CD8-positive, alpha-beta memory T cell (primary cell): ENCODE measurements at regions not wholly inside any gene's neighbourhood (a gene's known extent, or its start where the extent isn't known, plus 50 kb on each side); places are given as distances from the start of the nearest gene placed in this dataset.

ENCODE experiments used
- CTCF ChIA-PET: fragments of 350-600 bp; sonication (Branson Sonifier 250); formaldehyde crosslinking; loops from one replicate; lab custom pipeline; 2021; ENCODE audit warnings: antibody characterized with exemption; lab: Charles Lee
- POLR2A ChIA-PET: fragments of 350-600 bp; sonication (Branson Sonifier 250); formaldehyde crosslinking; loops from one replicate; lab custom pipeline; 2021; ENCODE audit warnings: antibody characterized with exemption; lab: Charles Lee
- DNase-seq, 5 donors: peaks; one replicate each; pipeline versions ENCODE4 v3.0.0 to v3.0.0-alpha.2; 2020 to 2022; ENCODE audit warnings: mixed read lengths in 1 of 5
- H3K27ac ChIP-seq: one replicate; pipeline ENCODE4 v1.7.0; 2013; ENCODE audit warnings: low read depth, mild to moderate bottlenecking, low read length, moderate library complexity
- H3K27me3 ChIP-seq: 2 replicates; pipeline ENCODE4 v1.7.0; 2013; ENCODE audit warnings: low read length, mild to moderate bottlenecking; ENCODE audit not compliant: insufficient read depth, poor library complexity, severe bottlenecking
- H3K36me3 ChIP-seq: 2 replicates; pipeline ENCODE4 v1.7.0; 2013; ENCODE audit warnings: mild to moderate bottlenecking, low read length, moderate library complexity; ENCODE audit not compliant: insufficient read depth
- H3K4me1 ChIP-seq: 2 replicates; pipeline ENCODE4 v1.7.0; 2013; ENCODE audit warnings: mild to moderate bottlenecking, low read length, moderate library complexity; ENCODE audit not compliant: insufficient read depth
- H3K4me3 ChIP-seq: 2 replicates; pipeline ENCODE4 v1.7.0; 2013; ENCODE audit warnings: mild to moderate bottlenecking, low read length
- H3K9me3 ChIP-seq: 2 replicates; pipeline ENCODE4 v1.7.0; 2013; ENCODE audit warnings: mild to moderate bottlenecking, low read length
- H3K27ac Mint-ChIP-seq, 8 donors: one replicate each; pipeline ENCODE4 v1.8.0; 2020 to 2021; ENCODE audit warnings: mixed read lengths in 8 of 8, mild to moderate bottlenecking in 6 of 8, inconsistent platforms in 3 of 8, moderate library complexity in 3 of 8
- H3K27me3 Mint-ChIP-seq, 2 donors: one replicate each; pipeline ENCODE4 v1.8.0; 2020 to 2021; ENCODE audit warnings: mixed read lengths in 2 of 2, mild to moderate bottlenecking in 1 of 2, moderate library complexity in 1 of 2
- H3K36me3 Mint-ChIP-seq, 3 donors: one replicate each; pipeline ENCODE4 v1.8.0; 2020 to 2021; ENCODE audit warnings: mixed read lengths in 3 of 3, inconsistent platforms in 1 of 3, mild to moderate bottlenecking in 1 of 3
- H3K4me1 Mint-ChIP-seq, 3 donors: one replicate each; pipeline ENCODE4 v1.8.0; 2020 to 2021; ENCODE audit warnings: mixed read lengths in 3 of 3, inconsistent platforms in 1 of 3, mild to moderate bottlenecking in 1 of 3
- H3K4me3 Mint-ChIP-seq, 7 donors: one replicate each; pipeline ENCODE4 v1.8.0; 2020 to 2021; ENCODE audit warnings: mixed read lengths in 7 of 7, mild to moderate bottlenecking in 6 of 7, moderate library complexity in 4 of 7, inconsistent platforms in 2 of 7
- H3K9me3 Mint-ChIP-seq, 5 donors: one replicate each; pipeline ENCODE4 v1.8.0; 2020 to 2022; ENCODE audit warnings: mixed read lengths in 5 of 5, mild to moderate bottlenecking in 3 of 5, moderate library complexity in 2 of 5, inconsistent platforms in 1 of 5

- ChIA-PET CTCF (no interaction called here), POLR2A (no interaction called here)
- Histone ChIP-seq H3K9me3 (no peaks in the 10 kb centered on the region), H3K27me3 (no peaks in the 10 kb centered on the region), H3K4me3 (no peak overlapping the region), H3K36me3 (no peaks in the 10 kb centered on the region), H3K27ac (no peak overlapping the region), H3K4me1 (no peaks in the 10 kb centered on the region)
- H3K27me3 Mint-ChIP-seq: no peaks in the 10 kb centered on the region
- H3K27ac Mint-ChIP-seq: no peak overlapping the region
- no peak overlapping the region for H3K4me3 Mint-ChIP-seq
- no peaks in the 10 kb centered on the region for H3K4me1 Mint-ChIP-seq
- H3K9me3 Mint-ChIP-seq: peaks cover 0 to 2% (median 0%) of the 10 kb centered on the region in 5 donors
- no peak for DNase-seq
- no peaks in the 10 kb centered on the region for H3K36me3 Mint-ChIP-seq
These were observed 708.2 kb upstream of the LRRN3 start for GRCh38 chr7:110382736-110383135.

GRCh38 chr7:110386006-110386405 is 704.9 kb upstream of the LRRN3 start:
- ChIA-PET POLR2A (no interaction called here), CTCF (no interaction called here)
- Mint-ChIP-seq H3K27ac (no peak overlapping the region), H3K4me3 (no peak overlapping the region), H3K36me3 (no peaks in the 10 kb centered on the region), H3K9me3 (peaks cover 0 to 2% (median 0%) of the 10 kb centered on the region in 5 donors), H3K4me1 (no peaks in the 10 kb centered on the region), H3K27me3 (no peaks in the 10 kb centered on the region)
- H3K36me3 ChIP-seq: no peaks in the 10 kb centered on the region
- H3K9me3 ChIP-seq: no peaks in the 10 kb centered on the region
- no peaks in the 10 kb centered on the region for H3K27me3 ChIP-seq
- no peaks in the 10 kb centered on the region for H3K4me1 ChIP-seq
- no peak for DNase-seq
- H3K4me3 ChIP-seq: no peak overlapping the region
- no peak overlapping the region for H3K27ac ChIP-seq

- Histone ChIP-seq H3K4me1 (no peaks in the 10 kb centered on the region), H3K4me3 (no peak overlapping the region), H3K27me3 (no peaks in the 10 kb centered on the region), H3K36me3 (no peaks in the 10 kb centered on the region), H3K27ac (no peak overlapping the region), H3K9me3 (no peaks in the 10 kb centered on the region)
- H3K9me3 Mint-ChIP-seq: peaks cover 0 to 2% (median 0%) of the 10 kb centered on the region in 5 donors
- no peaks in the 10 kb centered on the region for H3K27me3 Mint-ChIP-seq
- ChIA-PET POLR2A (no interaction called here), CTCF (no interaction called here)
- no peaks in the 10 kb centered on the region for H3K36me3 Mint-ChIP-seq
- H3K4me3 Mint-ChIP-seq: no peak overlapping the region
- DNase-seq: no peak
- H3K27ac Mint-ChIP-seq: no peak overlapping the region
- H3K4me1 Mint-ChIP-seq: no peaks in the 10 kb centered on the region
These were observed 704.0 kb upstream of the LRRN3 start for GRCh38 chr7:110386913-110387312.

- ChIA-PET POLR2A (no interaction called here), CTCF (no interaction called here)
- H3K27ac ChIP-seq: no peak overlapping the region
- Mint-ChIP-seq H3K36me3 (no peaks in the 10 kb centered on the region), H3K4me1 (no peaks in the 10 kb centered on the region), H3K27ac (no peak overlapping the region), H3K27me3 (no peaks in the 10 kb centered on the region), H3K9me3 (peaks cover 0 to 2% (median 0%) of the 10 kb centered on the region in 5 donors), H3K4me3 (no peak overlapping the region)
- no peaks in the 10 kb centered on the region for H3K4me1 ChIP-seq
- no peaks in the 10 kb centered on the region for H3K9me3 ChIP-seq
- no peaks in the 10 kb centered on the region for H3K36me3 ChIP-seq
- H3K4me3 ChIP-seq: no peak overlapping the region
- no peak for DNase-seq
- H3K27me3 ChIP-seq: no peaks in the 10 kb centered on the region
These were observed 703.2 kb upstream of the LRRN3 start for GRCh38 chr7:110387689-110388088.

- H3K36me3 ChIP-seq: no peaks in the 10 kb centered on the region
- no peak overlapping the region for H3K4me3 Mint-ChIP-seq
- H3K4me3 ChIP-seq: no peak overlapping the region
- no peaks in the 10 kb centered on the region for H3K9me3 ChIP-seq
- H3K4me1 ChIP-seq: no peaks in the 10 kb centered on the region
- no peaks in the 10 kb centered on the region for H3K4me1 Mint-ChIP-seq
- no peak overlapping the region for H3K27ac Mint-ChIP-seq
- H3K27ac ChIP-seq: no peak overlapping the region
- ChIA-PET CTCF (no interaction called here), POLR2A (no interaction called here)
- DNase-seq: no peak
- H3K27me3 ChIP-seq: no peaks in the 10 kb centered on the region
- no peaks in the 10 kb centered on the region for H3K27me3 Mint-ChIP-seq
- H3K9me3 Mint-ChIP-seq: peaks cover 0 to 2% (median 0%) of the 10 kb centered on the region in 5 donors
- no peaks in the 10 kb centered on the region for H3K36me3 Mint-ChIP-seq
These were observed 702.5 kb upstream of the LRRN3 start for GRCh38 chr7:110388457-110388856.

GRCh38 chr7:110396021-110396420 is 694.9 kb upstream of the LRRN3 start:
- Histone ChIP-seq H3K27me3 (no peaks in the 10 kb centered on the region), H3K4me3 (no peak overlapping the region), H3K9me3 (no peaks in the 10 kb centered on the region), H3K27ac (no peak overlapping the region), H3K36me3 (no peaks in the 10 kb centered on the region), H3K4me1 (no peaks in the 10 kb centered on the region)
- POLR2A ChIA-PET: no interaction called here
- H3K4me3 Mint-ChIP-seq: no peak overlapping the region
- no peaks in the 10 kb centered on the region for H3K36me3 Mint-ChIP-seq
- H3K9me3 Mint-ChIP-seq: no peaks in the 10 kb centered on the region
- no peak for DNase-seq
- H3K27ac Mint-ChIP-seq: no peak overlapping the region
- CTCF ChIA-PET: no interaction called here
- H3K27me3 Mint-ChIP-seq: no peaks in the 10 kb centered on the region
- no peaks in the 10 kb centered on the region for H3K4me1 Mint-ChIP-seq

GRCh38 chr7:110397927-110398660 is 692.8 kb upstream of the LRRN3 start:
- Mint-ChIP-seq H3K36me3 (no peaks in the 10 kb centered on the region), H3K27me3 (no peaks in the 10 kb centered on the region), H3K4me3 (no peak overlapping the region), H3K4me1 (no peaks in the 10 kb centered on the region), H3K27ac (peak overlapping the region in 1 of 8 donors; percentile 32), H3K9me3 (no peaks in the 10 kb centered on the region)
- no peaks in the 10 kb centered on the region for H3K4me1 ChIP-seq
- no peaks in the 10 kb centered on the region for H3K27me3 ChIP-seq
- ChIA-PET POLR2A (no interaction called here), CTCF (no interaction called here)
- no peak overlapping the region for H3K4me3 ChIP-seq
- H3K27ac ChIP-seq: no peak overlapping the region
- H3K9me3 ChIP-seq: no peaks in the 10 kb centered on the region
- DNase-seq: no peak
- no peaks in the 10 kb centered on the region for H3K36me3 ChIP-seq

GRCh38 chr7:110399421-110399820 is 691.5 kb upstream of the LRRN3 start:
- H3K4me3 Mint-ChIP-seq: no peak overlapping the region
- CTCF ChIA-PET: no interaction called here

More at GRCh38 chr7:110399421-110399820, 691.5 kb upstream of the LRRN3 start:
- Mint-ChIP-seq H3K9me3 (no peaks in the 10 kb centered on the region), H3K4me1 (no peaks in the 10 kb centered on the region), H3K36me3 (no peaks in the 10 kb centered on the region), H3K27me3 (no peaks in the 10 kb centered on the region), H3K27ac (no peak overlapping the region)
- Histone ChIP-seq H3K27ac (no peak overlapping the region), H3K27me3 (no peaks in the 10 kb centered on the region), H3K9me3 (no peaks in the 10 kb centered on the region), H3K36me3 (no peaks in the 10 kb centered on the region), H3K4me1 (no peaks in the 10 kb centered on the region), H3K4me3 (no peak overlapping the region)
- no peak for DNase-seq
- POLR2A ChIA-PET: no interaction called here
